ENCODE measurements at regions not wholly inside any gene's neighbourhood (a gene's known extent, or its start where the extent isn't known, plus 50 kb on each side); places are given as distances from the start of the nearest gene placed in this dataset.

DNA sequence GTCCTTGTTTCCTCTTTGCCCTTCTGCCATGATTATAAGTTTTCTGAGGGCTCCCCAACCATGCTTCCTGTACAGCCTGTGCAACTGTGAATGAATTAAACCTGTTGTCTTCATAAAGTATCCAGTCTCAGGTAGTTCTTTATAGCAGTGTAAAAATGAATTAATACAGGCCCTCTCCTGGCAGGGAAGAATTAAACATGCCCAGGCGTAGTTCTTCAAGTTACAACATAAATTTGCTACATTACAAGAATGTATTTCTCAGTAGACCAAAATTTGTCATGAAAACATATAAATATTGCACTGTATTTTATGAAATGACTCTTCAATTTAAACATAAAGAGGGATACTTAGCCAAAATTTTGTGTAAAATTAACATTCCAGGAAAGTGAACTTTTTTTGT lies 1089.9 kb upstream of the PCDH10 start:
- TF ChIP-seq, protein P1, sequence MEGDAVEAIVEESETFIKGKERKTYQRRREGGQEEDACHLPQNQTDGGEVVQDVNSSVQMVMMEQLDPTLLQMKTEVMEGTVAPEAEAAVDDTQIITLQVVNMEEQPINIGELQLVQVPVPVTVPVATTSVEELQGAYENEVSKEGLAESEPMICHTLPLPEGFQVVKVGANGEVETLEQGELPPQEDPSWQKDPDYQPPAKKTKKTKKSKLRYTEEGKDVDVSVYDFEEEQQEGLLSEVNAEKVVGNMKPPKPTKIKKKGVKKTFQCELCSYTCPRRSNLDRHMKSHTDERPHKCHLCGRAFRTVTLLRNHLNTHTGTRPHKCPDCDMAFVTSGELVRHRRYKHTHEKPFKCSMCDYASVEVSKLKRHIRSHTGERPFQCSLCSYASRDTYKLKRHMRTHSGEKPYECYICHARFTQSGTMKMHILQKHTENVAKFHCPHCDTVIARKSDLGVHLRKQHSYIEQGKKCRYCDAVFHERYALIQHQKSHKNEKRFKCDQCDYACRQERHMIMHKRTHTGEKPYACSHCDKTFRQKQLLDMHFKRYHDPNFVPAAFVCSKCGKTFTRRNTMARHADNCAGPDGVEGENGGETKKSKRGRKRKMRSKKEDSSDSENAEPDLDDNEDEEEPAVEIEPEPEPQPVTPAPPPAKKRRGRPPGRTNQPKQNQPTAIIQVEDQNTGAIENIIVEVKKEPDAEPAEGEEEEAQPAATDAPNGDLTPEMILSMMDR (IDR thresholded peaks at IDR 0.05), result no peak
- TF ChIP-seq EP300 (IDR thresholded peaks at IDR 0.05; ENCODE audit: low read depth), result no peak
- TF ChIP-seq POLR2A (IDR thresholded peaks at IDR 0.05), result no peak
